ENCODE measurements at regions not wholly inside any gene's neighbourhood (a gene's known extent, or its start where the extent isn't known, plus 50 kb on each side); places are given as distances from the start of the nearest gene placed in this dataset.

- H3K9ac ChIP-seq (ENCODE audit: control insufficient read depth, insufficient read depth, low read length), result no peak overlapping the region
- H3K9me3 ChIP-seq (replicated peaks; ENCODE audit: control insufficient read depth, insufficient read depth, low read length), result no peaks in the 10 kb centered on the region; the same call in 2 of the 3 replicates
- in situ Hi-C loops (cut with MboI) (no loop called here), intact Hi-C loops (cut with micrococcal nuclease; ENCODE audit: unreplicated experiment) (no loop called here)
- H3K27me3 ChIP-seq (replicated peaks in 1 of 2; ENCODE audit: control insufficient read depth in 2 of 2, insufficient read depth in 2 of 2, low read length in 1 of 2), result no peaks in the 10 kb centered on the region
- no peak for DNase-seq (ENCODE audit: low read depth, low spot score)
- ChIA-PET POLR2A (no interaction called here), RAD21 (ENCODE audit: unreplicated experiment) (no interaction called here), SMC1A (ENCODE audit: uncharacterized antibody, unreplicated experiment) (no interaction called here), CTCF (no interaction called here)
- no peak for FAIRE-seq
- H3K4me1 ChIP-seq (ENCODE audit: control insufficient read depth, insufficient read depth, low read length), result no peaks in the 10 kb centered on the region
- no peak overlapping the region for H2AFZ ChIP-seq (ENCODE audit: control insufficient read depth, low read depth, low read length)
- H3K79me2 ChIP-seq (ENCODE audit: control insufficient read depth, insufficient read depth, low read length), result no peaks in the 10 kb centered on the region
- TF ChIP-seq CBX5 (IDR thresholded peaks at IDR 0.05; ENCODE audit: low read depth) (no peak), MXI1 (IDR thresholded peaks at IDR 0.05; ENCODE audit: low read depth, low read length) (no peak), GABPA (IDR thresholded peaks at IDR 0.05; ENCODE audit: low read depth) (no peak), BHLHE40 (IDR thresholded peaks at IDR 0.05; ENCODE audit: borderline replicate concordance in 1 of 2, low read depth in 2 of 2, low read length in 1 of 2) (no peak)
- TF ChIP-seq, protein P1, sequence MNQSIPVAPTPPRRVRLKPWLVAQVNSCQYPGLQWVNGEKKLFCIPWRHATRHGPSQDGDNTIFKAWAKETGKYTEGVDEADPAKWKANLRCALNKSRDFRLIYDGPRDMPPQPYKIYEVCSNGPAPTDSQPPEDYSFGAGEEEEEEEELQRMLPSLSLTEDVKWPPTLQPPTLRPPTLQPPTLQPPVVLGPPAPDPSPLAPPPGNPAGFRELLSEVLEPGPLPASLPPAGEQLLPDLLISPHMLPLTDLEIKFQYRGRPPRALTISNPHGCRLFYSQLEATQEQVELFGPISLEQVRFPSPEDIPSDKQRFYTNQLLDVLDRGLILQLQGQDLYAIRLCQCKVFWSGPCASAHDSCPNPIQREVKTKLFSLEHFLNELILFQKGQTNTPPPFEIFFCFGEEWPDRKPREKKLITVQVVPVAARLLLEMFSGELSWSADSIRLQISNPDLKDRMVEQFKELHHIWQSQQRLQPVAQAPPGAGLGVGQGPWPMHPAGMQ (IDR thresholded peaks at IDR 0.05; ENCODE audit: borderline replicate concordance), result no peak
- TF ChIP-seq, protein P2, sequence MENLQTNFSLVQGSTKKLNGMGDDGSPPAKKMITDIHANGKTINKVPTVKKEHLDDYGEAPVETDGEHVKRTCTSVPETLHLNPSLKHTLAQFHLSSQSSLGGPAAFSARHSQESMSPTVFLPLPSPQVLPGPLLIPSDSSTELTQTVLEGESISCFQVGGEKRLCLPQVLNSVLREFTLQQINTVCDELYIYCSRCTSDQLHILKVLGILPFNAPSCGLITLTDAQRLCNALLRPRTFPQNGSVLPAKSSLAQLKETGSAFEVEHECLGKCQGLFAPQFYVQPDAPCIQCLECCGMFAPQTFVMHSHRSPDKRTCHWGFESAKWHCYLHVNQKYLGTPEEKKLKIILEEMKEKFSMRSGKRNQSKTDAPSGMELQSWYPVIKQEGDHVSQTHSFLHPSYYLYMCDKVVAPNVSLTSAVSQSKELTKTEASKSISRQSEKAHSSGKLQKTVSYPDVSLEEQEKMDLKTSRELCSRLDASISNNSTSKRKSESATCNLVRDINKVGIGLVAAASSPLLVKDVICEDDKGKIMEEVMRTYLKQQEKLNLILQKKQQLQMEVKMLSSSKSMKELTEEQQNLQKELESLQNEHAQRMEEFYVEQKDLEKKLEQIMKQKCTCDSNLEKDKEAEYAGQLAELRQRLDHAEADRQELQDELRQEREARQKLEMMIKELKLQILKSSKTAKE (IDR thresholded peaks at IDR 0.05; ENCODE audit: low read depth, poor library complexity, severe bottlenecking), result no peak
- no peak overlapping the region for H3K4me2 ChIP-seq (ENCODE audit: control insufficient read depth, insufficient read depth)
- H3K4me3 ChIP-seq, result no peak overlapping the region
- WGBS (ENCODE audit: insufficient coverage, insufficient replicate concordance, low lambda C conversion rate, missing lambda C conversion rate), result 74% methylated on average over 21 of the region's 21 CpGs
- H3K27ac ChIP-seq (ENCODE audit: control insufficient read depth, insufficient read depth), result no peak overlapping the region
- no peak for ATAC-seq
- BruUV-seq (replicated peaks), result no TSS peak
- no peaks in the 10 kb centered on the region for H3K36me3 ChIP-seq (ENCODE audit: control insufficient read depth in 2 of 2, insufficient read depth in 2 of 2, low read length in 1 of 2)
- no peaks in the 10 kb centered on the region for H4K20me1 ChIP-seq (ENCODE audit: control insufficient read depth, insufficient read depth)
Measured at GRCh38 chrX:145630081-145630480, 187.5 kb upstream of the SLITRK2 start.

Data from GM12878 (cell line).